ENCODE measurements at regions not wholly inside any gene's neighbourhood (a gene's known extent, or its start where the extent isn't known, plus 50 kb on each side); places are given as distances from the start of the nearest gene placed in this dataset.

DNA sequence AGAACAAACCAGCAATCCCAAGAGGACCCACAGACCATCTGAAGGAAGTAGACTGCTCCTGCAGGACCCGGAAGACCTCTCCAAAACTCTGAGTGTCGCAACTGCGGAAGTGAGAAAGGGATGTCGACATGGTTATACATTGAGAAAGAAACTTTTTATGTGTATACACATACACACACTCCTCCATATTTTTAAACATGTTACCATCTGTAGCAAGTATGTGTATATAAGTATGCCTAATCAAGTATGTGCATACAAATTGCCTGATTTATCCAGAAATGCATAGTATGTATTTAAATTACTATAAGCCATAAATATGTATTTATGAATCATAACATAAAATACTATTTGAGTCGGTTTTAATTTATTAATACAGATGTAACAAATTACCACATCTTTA lies 1220.7 kb downstream of the CDY2B start:
- no peaks in the 10 kb centered on the region for H3K9me3 ChIP-seq (ENCODE audit: control insufficient read depth in 4 of 4, low read length in 3 of 4)
- H3K4me1 ChIP-seq (ENCODE audit: control insufficient read depth in 4 of 4, insufficient read depth in 4 of 4, low read length in 3 of 4), result no peaks in the 10 kb centered on the region
- H3K4me3 ChIP-seq (ENCODE audit: low read depth in 1 of 3, low read length in 3 of 3), result no peak overlapping the region
- DNase-seq (ENCODE audit: low spot score), result no peak
- 81% methylated on average over 5 of the region's 5 CpGs for WGBS
- no peak overlapping the region for H3K27ac ChIP-seq (ENCODE audit: low read depth in 1 of 2, low read length in 2 of 2)
- H3K36me3 ChIP-seq (ENCODE audit: control insufficient read depth in 4 of 4, insufficient read depth in 3 of 4, low read depth in 1 of 4, low read length in 3 of 4), result no peaks in the 10 kb centered on the region
- no peaks in the 10 kb centered on the region for H3K27me3 ChIP-seq (ENCODE audit: control insufficient read depth in 4 of 4, insufficient read depth in 4 of 4, low read length in 3 of 4)
- H3K9ac ChIP-seq (ENCODE audit: low read depth in 1 of 2, low read length in 2 of 2), result no peak overlapping the region
- no peak for TF ChIP-seq NR2F2 (IDR thresholded peaks at IDR 0.05)

DNA sequence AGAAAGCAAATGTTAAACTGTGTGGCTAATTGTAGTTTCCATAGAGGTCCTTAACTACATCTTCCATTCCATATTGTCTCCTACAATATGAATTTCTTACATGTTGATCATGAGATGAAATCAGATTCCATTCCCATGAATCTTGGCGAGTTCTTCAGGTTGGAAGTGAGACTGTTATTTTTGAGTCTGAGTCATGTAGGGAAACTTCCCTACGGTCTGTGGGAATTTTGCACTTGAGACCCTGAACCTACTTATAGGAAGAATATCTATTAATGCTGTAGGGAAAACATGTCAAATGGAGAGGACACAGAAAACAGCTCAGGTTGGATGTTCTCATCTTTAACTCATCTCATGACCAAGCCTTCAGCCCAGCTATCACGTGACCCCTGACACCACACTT lies 1226.0 kb downstream of the CDY2B start:
- H3K9ac ChIP-seq (ENCODE audit: low read depth in 1 of 2, low read length in 2 of 2), result no peak overlapping the region
- H3K27me3 ChIP-seq (ENCODE audit: control insufficient read depth in 4 of 4, insufficient read depth in 4 of 4, low read length in 3 of 4), result no peaks in the 10 kb centered on the region
- H3K4me1 ChIP-seq (ENCODE audit: control insufficient read depth in 4 of 4, insufficient read depth in 4 of 4, low read length in 3 of 4), result no peaks in the 10 kb centered on the region
- TF ChIP-seq EGR1 (IDR thresholded peaks at IDR 0.05; ENCODE audit: low read depth in 2 of 2) (no peak), REST (IDR thresholded peaks at IDR 0.05) (no peak)
- H3K4me3 ChIP-seq (ENCODE audit: low read depth in 1 of 3, low read length in 3 of 3), result no peak overlapping the region
- WGBS, result 60% methylated on average over 3 of the region's 3 CpGs
- no peak overlapping the region for H3K27ac ChIP-seq (ENCODE audit: low read depth in 1 of 2, low read length in 2 of 2)
- H3K36me3 ChIP-seq (ENCODE audit: control insufficient read depth in 4 of 4, insufficient read depth in 3 of 4, low read depth in 1 of 4, low read length in 3 of 4), result no peaks in the 10 kb centered on the region
- H3K9me3 ChIP-seq (ENCODE audit: control insufficient read depth in 4 of 4, low read length in 3 of 4), result no peaks in the 10 kb centered on the region
- no peak for DNase-seq (ENCODE audit: low spot score)

DNA sequence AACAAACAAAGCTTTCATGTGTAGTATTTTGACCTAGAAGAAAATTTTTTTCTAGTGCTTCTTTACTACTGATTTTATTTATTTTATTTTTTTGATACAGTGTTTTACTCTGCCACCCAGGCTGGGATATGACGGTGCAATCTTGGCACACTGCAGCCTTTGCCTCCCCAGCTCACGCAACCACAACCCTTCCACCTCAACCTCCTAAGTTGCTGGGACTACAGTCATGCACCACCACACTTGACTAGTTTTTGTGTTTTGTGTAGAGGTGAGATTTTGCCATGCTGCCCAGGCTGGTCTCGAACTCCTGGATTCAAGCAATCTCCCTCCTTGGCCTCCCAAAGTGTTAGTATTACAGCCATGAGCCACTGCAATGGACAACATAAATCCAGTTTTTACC lies 1234.0 kb downstream of the CDY2B start:
- Histone ChIP-seq H3K9ac (ENCODE audit: low read depth in 1 of 2, low read length in 2 of 2) (no peak overlapping the region), H3K4me1 (ENCODE audit: control insufficient read depth in 4 of 4, insufficient read depth in 4 of 4, low read length in 3 of 4) (no peaks in the 10 kb centered on the region), H3K9me3 (ENCODE audit: control insufficient read depth in 4 of 4, low read length in 3 of 4) (no peaks in the 10 kb centered on the region), H3K4me3 (ENCODE audit: low read depth in 1 of 3, low read length in 3 of 3) (no peak overlapping the region), H3K27me3 (ENCODE audit: control insufficient read depth in 4 of 4, insufficient read depth in 4 of 4, low read length in 3 of 4) (no peaks in the 10 kb centered on the region), H3K27ac (ENCODE audit: low read depth in 1 of 2, low read length in 2 of 2) (no peak overlapping the region), H3K36me3 (ENCODE audit: control insufficient read depth in 4 of 4, insufficient read depth in 3 of 4, low read depth in 1 of 4, low read length in 3 of 4) (no peaks in the 10 kb centered on the region)
- no peak for DNase-seq (ENCODE audit: low spot score)
- 83% methylated on average over 3 of the region's 3 CpGs for WGBS
- no peak for TF ChIP-seq CTCF (IDR thresholded peaks at IDR 0.05; ENCODE audit: low read depth, low read length, missing input control)
- TF ChIP-seq FOXA1 (IDR thresholded peaks at IDR 0.05), result no peak
- TF ChIP-seq RAD21 (IDR thresholded peaks at IDR 0.05), result no peak
- no peak for TF ChIP-seq REST (IDR thresholded peaks at IDR 0.05)
- TF ChIP-seq, protein P1, sequence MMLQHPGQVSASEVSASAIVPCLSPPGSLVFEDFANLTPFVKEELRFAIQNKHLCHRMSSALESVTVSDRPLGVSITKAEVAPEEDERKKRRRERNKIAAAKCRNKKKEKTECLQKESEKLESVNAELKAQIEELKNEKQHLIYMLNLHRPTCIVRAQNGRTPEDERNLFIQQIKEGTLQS (IDR thresholded peaks at IDR 0.05), result no peak
- TF ChIP-seq FOXA2 (IDR thresholded peaks at IDR 0.05), result no peak
- no peak for TF ChIP-seq YY1 (IDR thresholded peaks at IDR 0.05)

Measured in liver (tissue), 8 donors.